NCI-H345 (cell line): ENCODE measurements at regions not wholly inside any gene's neighbourhood (a gene's known extent, or its start where the extent isn't known, plus 50 kb on each side); places are given as distances from the start of the nearest gene placed in this dataset.
"Not testable (repeated sequence)": the region's sequence is repeated elsewhere in the genome, so short reads cannot be mapped to it uniquely, and the experiment has no call there.

Source experiments
- DNase-seq: peaks from one replicate; lab custom pipeline; 2025; lab: John Stamatoyannopoulos, UW

DNA sequence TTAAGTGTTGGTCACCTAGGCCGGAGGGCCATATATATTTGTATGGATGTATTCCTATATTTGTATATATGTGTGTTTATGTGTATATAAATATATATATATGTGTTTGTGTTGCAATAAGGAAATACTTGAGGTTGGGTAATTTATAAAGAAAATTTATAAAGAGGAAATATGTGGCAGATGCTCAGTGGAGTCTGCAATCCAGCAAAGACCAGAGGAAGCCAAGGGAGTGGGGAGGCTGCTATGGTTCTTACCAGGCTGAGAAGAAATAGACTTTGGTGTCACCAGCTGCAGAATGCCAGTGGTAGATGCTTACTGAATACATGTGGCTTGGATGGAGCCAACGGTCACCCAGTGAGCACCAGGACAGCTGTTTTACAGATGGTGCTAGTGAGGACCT, 97.4 kb upstream of the ELOVL5 start:
- no peak for DNase-seq

DNA sequence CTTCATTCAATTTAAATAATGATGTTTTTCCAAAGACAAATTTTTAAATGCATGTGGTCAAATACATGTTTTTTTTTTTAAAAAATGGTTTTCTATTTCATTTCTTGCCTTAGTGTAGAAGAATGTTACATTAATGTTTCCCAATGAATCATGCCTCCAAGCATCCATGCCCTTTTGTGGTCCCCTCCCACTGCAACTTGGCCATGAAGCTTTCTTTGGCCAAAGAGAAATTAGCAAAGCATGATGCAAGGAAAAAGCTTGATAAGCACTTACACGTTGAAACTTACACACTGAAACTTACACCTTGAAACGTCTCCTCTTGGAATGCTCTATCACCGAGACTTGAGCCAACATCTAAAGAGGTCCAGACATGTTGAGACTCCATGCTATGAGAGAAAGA, 93.0 kb upstream of the ELOVL5 start:
- no peak for DNase-seq

DNA sequence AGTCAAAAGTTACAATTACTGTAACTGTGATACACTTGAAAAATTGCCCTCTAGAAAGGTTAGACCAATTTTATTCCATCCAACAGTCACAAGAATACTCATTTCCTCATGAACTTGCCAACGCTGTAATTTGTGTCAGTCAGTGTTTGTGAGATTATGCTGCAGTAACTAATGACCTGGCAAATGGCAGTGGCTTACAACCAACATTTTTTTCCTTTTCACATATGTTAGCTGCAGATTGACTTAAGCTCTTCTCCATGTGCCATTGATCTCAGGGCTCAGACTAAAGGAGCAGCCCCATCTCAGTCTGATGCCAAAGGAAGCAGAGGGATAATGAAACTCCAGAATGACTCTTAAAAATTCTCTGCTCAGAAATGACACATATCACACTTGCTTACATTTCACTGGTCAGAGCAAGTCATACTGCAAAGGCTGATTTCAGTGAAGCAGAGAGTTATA, 92.3 kb upstream of the ELOVL5 start:
- no peak for DNase-seq

- DNase-seq, result no peak
These were observed 91.7 kb upstream of the ELOVL5 start for GRCh38 chr6:53440336-53440945.

GRCh38 chr6:53439556-53439955, 90.8 kb upstream of the ELOVL5 start:
- DNase-seq, result no peak

DNA sequence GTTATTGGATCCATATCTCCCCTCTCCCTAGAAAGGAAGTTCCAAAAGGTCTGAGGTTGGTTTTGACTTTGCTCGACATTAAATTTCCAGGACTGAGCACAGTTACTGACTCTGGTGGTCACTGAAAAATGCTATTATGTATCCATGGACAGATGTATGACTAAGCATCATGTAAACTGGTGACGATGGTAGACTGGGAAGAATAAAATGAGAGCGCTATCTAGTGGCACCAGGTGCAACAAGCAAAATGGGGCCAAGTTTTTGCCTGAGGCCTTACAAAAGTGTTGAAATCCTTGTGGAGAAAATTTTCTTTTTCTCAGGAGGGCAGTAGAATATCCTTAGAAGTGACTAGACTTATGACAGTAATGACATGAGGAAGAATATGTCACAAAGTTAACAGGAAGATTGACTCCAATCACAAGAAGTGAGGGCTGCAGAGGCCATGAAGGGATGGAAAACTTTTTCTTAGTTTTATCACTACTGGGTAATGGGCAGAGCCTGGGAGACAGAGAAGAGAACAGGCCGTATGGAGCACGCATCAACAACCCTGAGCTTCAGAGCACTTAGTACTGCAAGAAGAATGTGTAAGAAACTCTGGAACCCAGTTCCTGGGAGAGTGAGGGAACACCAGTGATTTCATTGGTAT, 88.9 kb upstream of the ELOVL5 start:
- DNase-seq, result peak; percentile 27

DNA sequence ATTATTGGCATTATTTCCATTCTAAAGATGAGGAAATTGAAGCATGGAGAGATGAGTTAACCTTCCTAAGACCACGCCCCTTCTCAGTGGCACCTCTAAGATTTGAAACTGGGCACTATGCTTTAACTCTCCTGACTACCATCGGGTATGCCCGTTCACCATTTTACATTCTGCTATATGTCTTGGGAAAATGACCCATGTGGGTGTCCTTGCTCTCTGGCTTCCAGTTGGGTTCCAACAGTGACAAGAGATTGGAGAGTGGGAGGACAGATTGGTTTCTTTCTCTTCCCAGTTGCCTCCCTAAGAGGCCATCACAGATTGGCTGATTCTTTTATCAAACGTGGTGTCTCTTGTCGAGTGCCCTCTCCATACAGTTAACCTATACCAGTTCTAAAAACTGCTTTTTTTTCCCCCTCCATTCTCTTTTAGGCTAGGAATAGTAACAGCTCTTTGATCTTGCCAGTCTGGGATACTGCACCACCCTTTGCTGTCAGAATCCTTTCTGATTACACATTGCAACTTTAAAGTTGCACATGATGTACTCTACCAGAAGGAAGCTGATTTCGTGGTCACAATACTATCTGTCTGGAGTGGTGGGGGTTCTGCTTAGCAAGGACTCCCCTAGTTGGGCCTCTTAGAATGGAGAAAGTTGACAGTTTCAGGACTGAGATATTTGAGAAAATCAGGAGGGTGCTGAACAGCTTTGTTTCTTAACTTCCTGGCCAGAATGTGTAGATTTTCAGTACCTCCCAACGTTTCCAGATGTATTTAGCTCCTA, 88.0 kb upstream of the ELOVL5 start:
- DNase-seq, result no peak

- no peak for DNase-seq
These were observed 85.2 kb upstream of the ELOVL5 start for GRCh38 chr6:53433951-53434285.

DNA sequence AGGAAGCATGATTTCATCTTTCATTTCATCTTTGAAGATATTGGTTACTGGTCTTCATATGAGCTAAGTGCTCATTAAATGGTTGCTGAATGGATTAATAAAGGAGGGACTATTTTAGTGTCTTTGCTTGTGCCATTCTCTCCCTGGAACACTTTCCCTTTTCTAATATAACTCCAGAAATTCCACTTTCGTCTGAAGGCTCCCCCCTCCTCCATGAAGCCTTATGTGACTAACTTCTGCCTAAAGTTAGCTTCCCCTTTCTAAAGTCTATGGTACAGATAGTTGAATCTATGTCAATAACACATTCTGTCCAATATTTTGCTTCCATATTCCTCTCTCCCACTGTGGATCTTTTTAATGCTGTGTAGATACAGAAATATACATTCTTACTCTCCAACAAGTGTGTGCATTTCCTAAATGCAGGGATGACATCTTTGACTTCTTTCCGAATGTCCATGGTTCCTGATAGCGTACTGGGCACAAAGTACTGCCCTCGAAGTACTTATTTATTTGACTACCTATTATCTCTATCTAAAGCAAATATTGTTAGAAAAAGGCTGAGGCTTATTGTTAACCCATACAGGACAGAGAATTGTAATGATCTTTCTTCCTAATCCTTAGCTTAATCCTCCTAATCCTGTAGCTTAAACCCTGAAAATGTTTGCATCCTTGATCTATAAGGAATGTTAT, 84.7 kb upstream of the ELOVL5 start:
- DNase-seq, result no peak

DNA sequence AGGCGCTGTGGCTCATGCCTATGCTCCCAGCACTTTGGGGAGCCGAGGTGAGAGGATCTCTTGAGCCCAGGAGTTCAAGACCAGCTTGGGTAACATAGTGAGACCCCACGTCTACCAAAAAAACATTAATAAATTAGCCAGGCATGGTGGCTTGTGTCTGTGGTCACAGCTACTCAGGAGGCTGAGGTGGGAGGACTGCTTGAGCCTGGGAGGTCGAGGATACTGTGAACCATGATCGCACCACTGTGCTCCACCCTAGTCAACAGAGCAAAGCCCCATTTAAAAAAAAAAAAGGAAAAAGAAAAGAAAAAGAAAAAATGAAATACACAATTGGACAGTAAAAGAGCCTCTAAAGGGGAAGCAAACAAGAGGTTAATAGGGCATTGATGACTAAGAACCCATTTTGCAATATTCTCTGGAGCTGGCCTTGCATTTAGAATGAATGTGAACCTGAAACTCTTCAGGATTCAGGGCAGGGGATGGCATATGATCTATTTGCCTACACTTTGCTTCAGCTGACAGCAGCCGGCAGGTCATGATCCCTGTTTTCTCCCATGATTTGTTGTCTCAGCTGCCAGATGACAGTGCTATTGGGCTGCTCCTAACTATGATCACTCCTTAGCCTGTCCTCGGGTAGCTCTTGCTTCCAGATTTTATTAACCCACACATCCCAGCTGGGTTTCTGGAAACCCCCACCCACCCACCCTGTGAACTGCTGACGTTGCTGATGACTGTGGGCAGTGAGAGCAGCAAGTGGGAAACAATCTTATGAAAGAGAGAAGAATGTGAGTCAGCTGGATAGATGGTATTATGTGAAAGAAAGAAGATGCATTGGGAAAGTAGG, 83.8 kb upstream of the ELOVL5 start:
- peak; percentile 21 for DNase-seq

GRCh38 chr6:53431704-53432103, 83.0 kb upstream of the ELOVL5 start:
- DNase-seq, result no peak

DNA sequence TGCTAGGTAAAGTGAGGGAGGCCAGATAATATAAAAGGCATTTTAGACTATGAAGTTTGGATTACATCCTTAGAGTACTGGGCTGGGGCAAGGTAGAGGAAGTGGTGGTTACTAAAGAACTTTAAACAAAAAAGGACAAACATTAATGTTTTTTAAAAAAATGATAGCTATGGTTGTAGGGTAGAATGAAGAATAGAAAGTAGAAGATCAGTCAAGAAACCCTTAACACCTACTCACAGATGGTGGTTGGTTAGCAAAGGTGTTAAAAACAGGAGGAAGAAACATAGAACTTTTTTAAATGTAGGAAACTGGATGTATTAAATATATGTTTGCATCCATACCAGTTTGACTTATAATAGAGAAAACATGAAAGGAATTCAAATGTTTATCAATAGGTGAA, 80.7 kb upstream of the ELOVL5 start:
- no peak for DNase-seq

GRCh38 chr6:53428886-53429285, 80.1 kb upstream of the ELOVL5 start:
- DNase-seq, result no peak

DNA sequence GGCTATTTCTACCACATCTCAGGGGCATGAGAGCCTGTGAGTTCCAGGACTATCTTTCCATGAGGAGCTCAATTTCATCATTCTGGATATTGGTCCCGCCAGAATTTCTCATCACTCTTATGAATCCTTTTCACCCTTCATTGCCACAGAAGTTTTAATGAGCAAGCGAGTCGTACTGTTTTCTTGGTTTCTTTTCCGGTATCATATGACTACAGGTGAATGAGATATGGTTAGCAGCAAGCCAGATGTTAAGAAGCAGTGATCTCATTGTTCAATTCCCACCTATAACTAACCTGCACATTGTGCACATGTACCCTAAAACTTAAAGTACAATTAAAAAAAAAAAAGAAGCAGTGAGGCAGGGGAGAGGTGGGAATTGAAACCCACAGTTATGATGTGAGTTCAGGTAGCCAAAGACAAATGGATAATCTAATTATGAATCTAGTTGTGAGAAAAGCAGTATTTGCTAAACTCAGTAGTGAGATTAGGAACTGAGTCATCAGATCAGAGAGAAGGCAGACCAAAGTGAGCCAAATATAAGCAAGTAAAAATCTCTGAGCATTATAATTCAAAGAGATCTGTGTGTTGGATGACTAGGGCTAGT, 78.0 kb upstream of the ELOVL5 start:
- DNase-seq, result no peak

DNA sequence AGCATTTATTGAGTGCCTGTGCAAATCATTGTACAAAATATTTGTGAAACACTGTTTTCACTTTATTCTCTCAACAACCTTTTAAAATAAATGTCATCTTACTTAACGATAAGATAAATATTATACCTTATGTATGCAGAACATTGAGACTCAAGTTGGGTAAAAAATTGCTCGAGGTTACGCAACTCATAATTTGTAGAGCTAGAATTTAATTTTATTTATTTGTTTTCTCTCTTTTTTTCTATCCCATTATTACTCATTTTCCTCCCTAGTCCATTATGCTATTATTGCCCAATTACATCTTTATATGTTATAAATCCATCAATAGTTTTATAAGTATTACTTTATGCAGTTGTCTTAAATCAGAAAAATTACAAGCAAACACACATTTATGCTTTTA, 77.4 kb upstream of the ELOVL5 start:
- DNase-seq, result no peak

- DNase-seq, result no peak
These were observed 76.4 kb upstream of the ELOVL5 start for GRCh38 chr6:53424976-53425718.

- DNase-seq, result no peak
These were observed 75.5 kb upstream of the ELOVL5 start for GRCh38 chr6:53424300-53424699.

GRCh38 chr6:53423560-53423959, 74.8 kb upstream of the ELOVL5 start:
- not testable (repeated sequence) for DNase-seq

DNA sequence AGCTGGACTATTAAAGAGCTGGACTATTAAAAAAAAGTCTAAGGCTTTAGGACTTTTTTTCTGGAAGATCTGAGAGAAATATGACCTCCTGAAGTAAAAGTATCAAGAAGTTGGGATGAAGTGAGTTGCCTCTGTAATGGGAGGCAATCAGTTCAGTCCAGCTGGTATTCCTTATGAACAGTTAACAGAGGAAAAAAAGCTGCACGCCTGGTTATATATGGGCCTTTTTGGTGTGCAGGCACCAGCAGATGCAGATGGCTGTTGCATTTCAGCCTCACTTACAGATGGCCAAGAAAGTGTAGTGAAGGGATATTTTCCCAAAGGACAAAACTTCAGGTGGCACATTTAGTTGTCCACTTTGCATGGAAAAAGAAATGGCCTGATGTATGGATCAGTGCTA, 70.3 kb upstream of the ELOVL5 start:
- no peak for DNase-seq

DNA sequence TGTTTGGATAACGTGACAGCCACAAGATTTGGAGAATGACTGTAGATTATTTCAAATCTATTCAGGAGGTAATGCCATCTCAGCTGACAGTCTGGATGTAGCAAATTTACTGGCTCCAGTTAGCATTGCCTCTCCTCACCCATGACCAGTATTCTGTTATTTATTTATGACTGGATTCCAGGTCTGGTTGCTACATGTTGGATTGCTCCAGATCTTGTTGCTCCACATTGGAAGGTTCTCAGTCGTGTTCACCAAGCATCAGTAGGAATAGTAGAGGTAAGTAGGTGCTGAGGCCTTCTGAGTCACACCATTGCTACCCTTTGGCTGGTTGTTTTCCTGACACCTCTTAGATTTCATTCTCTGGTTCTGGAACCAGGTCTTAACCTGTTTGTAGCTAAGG, 69.5 kb upstream of the ELOVL5 start:
- no peak for DNase-seq

- no peak for DNase-seq
These were observed 68.4 kb upstream of the ELOVL5 start for GRCh38 chr6:53417141-53417540.
